ENCODE measurements at regions not wholly inside any gene's neighbourhood (a gene's known extent, or its start where the extent isn't known, plus 50 kb on each side); places are given as distances from the start of the nearest gene placed in this dataset.

GRCh38 chr6:40722553-40723258, 135.5 kb upstream of the LRFN2 start:
- TF ChIP-seq REST (IDR thresholded peaks at IDR 0.05; ENCODE audit: insufficient read depth in 1 of 2, low read depth in 2 of 2, low read length in 2 of 2) (no peak), SIN3A (IDR thresholded peaks at IDR 0.05; ENCODE audit: borderline replicate concordance, insufficient read depth, low read length) (no peak), POLR2AphosphoS5 (IDR thresholded peaks at IDR 0.05; ENCODE audit: low read depth, low read length) (no peak), TAF1 (IDR thresholded peaks at IDR 0.05; ENCODE audit: borderline replicate concordance, insufficient read depth, low read length) (no peak), FOXP2 (optimal IDR thresholded peaks at IDR 0.05; ENCODE audit: borderline replicate concordance, extremely low read depth, extremely low read length, insufficient read depth) (no peak)

All from PFSK-1 (cell line).